GM23248 (cell line): ENCODE measurements at regions not wholly inside any gene's neighbourhood (a gene's known extent, or its start where the extent isn't known, plus 50 kb on each side); places are given as distances from the start of the nearest gene placed in this dataset.
"Not testable (repeated sequence)": the region's sequence is repeated elsewhere in the genome, so short reads cannot be mapped to it uniquely, and the experiment has no call there.

Source experiments
- EZH2 ChIP-seq: fragments of 200-600 bp; sonication (generic); IDR thresholded peaks from 2 replicates; pipeline ENCODE4 v1.6.1; 2018; ENCODE audit warnings: antibody characterized with exemption, mild to moderate bottlenecking; ENCODE audit not compliant: insufficient read depth, poor library complexity, severe bottlenecking
- EZH2phosphoT487 ChIP-seq: fragments of 200-600 bp; sonication (generic); IDR thresholded peaks from 2 replicates; pipeline ENCODE4 v1.6.1; 2018; ENCODE audit warnings: antibody characterized with exemption, moderate library complexity, mild to moderate bottlenecking, low read depth; ENCODE audit not compliant: insufficient read depth

- TF ChIP-seq EZH2, EZH2phosphoT487: not testable (repeated sequence)
These were observed 109.5 kb upstream of the CXorf66 start for GRCh38 chrX:140074851-140075250.
